ENCODE measurements at regions not wholly inside any gene's neighbourhood (a gene's known extent, or its start where the extent isn't known, plus 50 kb on each side); places are given as distances from the start of the nearest gene placed in this dataset.
"Not testable (repeated sequence)": the region's sequence is repeated elsewhere in the genome, so short reads cannot be mapped to it uniquely, and the experiment has no call there.

- TF ChIP-seq, protein P1, sequence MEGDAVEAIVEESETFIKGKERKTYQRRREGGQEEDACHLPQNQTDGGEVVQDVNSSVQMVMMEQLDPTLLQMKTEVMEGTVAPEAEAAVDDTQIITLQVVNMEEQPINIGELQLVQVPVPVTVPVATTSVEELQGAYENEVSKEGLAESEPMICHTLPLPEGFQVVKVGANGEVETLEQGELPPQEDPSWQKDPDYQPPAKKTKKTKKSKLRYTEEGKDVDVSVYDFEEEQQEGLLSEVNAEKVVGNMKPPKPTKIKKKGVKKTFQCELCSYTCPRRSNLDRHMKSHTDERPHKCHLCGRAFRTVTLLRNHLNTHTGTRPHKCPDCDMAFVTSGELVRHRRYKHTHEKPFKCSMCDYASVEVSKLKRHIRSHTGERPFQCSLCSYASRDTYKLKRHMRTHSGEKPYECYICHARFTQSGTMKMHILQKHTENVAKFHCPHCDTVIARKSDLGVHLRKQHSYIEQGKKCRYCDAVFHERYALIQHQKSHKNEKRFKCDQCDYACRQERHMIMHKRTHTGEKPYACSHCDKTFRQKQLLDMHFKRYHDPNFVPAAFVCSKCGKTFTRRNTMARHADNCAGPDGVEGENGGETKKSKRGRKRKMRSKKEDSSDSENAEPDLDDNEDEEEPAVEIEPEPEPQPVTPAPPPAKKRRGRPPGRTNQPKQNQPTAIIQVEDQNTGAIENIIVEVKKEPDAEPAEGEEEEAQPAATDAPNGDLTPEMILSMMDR (IDR thresholded peaks at IDR 0.05; ENCODE audit: low read depth, low read length): no peak
- no peak for DNase-seq (ENCODE audit: extremely low read depth, low read depth)
These were observed 69.3 kb downstream of the BTBD3 start for GRCh38 chr20:11986954-11987353.

GRCh38 chr20:11987526-11987925, 69.8 kb downstream of the BTBD3 start:
- no peak for DNase-seq (ENCODE audit: extremely low read depth, low read depth)

DNA sequence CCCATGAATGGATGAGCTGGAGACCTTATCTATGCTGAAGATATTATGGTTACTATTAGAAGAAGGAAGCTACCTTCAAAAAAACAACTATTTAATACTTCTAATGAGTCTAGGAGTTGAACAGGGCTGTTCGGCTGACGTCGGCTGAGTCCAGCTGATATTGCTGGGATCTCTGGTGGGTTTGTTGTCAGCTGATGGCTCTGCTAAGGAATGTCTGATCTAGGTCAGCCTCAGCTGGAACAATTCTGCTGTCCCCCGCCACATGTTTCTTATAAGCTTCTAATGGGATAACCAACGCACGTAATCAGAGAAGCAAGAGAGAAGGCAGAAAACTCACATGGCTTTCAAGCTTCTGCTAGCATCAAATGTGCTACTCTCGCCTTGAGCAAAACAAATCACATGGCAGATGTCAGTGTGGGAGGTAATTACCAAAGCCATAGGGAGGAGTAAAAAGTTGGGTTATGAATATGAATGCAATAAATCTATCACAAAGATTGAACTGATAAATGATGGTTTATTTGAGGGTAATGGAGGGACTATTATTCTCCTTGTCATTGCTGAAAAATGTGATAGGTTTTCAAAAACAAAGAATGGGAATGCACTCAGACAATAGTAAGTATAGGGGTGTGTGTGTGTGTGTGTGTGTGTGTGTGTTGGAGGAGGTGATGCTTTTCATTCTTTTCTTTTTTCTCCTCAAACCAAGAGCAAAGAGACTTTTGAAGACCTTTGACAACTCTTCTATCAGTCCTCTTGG, 71.5 kb downstream of the BTBD3 start:
- no peak for DNase-seq (ENCODE audit: extremely low read depth, low read depth)
- TF ChIP-seq, protein P1 (IDR thresholded peaks at IDR 0.05; ENCODE audit: low read depth, low read length): no peak

More at GRCh38 chr20:11987526-11987925, 69.8 kb downstream of the BTBD3 start:
- TF ChIP-seq, protein P1 (IDR thresholded peaks at IDR 0.05; ENCODE audit: low read depth, low read length): no peak

GRCh38 chr20:11992426-11992825, 74.7 kb downstream of the BTBD3 start:
- DNase-seq (ENCODE audit: extremely low read depth, low read depth): no peak
- TF ChIP-seq, protein P1 (IDR thresholded peaks at IDR 0.05; ENCODE audit: low read depth, low read length): no peak

DNA sequence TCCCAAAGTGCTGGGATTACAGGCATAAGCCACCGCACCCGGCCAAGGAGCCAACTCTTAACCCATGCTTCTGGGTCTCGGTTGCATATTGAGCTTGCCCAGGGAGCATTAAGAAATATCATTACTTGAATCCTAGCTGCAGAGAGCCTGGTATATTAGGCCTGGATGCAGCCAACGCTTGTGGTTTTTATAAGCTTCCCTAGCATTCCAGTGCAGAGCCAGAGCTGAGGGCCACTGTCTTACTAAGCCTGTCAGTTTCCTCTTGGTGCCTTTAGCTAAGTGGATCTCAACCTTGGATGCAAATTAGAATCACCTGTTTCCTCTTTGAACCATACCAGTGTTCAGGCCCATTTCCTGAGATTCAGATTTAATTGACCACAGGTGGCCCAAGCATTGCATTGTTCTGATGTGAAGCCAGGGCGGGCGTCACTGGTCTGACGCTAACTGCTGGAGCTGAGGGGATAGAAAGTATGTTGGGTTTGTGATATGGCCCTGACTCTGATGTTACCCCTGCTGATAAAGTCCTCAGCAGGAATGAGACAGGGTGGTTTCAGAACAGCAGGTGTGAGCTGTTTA, 76.3 kb downstream of the BTBD3 start:
- DNase-seq (ENCODE audit: extremely low read depth, low read depth): no peak
- TF ChIP-seq, protein P1 (IDR thresholded peaks at IDR 0.05; ENCODE audit: low read depth, low read length): no peak

DNA sequence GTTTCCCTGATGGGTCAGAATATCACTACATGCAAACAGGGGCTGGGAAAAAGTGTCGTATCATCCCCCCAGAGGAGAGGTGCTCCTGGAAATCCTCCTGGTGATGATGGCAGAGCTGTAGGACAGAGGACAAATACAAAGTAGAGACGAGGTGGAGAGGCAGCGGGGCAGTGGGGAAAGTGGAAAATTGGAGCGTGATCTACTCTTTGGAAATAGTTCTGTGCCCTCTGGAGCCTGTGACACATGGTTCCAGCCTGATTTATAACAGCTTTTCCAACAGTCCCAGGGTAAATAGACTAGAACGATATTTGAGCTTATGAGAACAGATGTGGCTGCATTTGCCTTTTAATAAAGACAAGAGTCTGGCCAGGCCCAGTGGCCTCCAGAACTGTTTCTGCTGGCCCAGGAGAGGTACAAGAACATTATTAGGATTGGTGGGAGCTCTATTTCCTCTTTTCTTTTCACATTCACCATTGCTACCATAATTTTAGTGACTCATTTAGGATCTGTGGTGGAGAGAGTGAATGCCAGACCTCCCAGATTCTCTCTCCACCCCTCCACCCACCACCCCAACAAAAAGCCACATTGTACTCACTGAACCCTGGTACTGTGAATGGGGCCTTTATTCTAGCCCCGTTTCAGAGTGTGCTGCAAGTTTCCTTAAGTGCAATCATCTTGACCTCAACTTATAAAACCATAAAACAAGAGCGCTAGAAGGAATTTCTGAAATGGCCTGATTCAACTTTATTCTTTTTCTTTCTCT, 78.3 kb downstream of the BTBD3 start:
- no peak for DNase-seq (ENCODE audit: extremely low read depth, low read depth)
- TF ChIP-seq, protein P1 (IDR thresholded peaks at IDR 0.05; ENCODE audit: low read depth, low read length): no peak

DNA sequence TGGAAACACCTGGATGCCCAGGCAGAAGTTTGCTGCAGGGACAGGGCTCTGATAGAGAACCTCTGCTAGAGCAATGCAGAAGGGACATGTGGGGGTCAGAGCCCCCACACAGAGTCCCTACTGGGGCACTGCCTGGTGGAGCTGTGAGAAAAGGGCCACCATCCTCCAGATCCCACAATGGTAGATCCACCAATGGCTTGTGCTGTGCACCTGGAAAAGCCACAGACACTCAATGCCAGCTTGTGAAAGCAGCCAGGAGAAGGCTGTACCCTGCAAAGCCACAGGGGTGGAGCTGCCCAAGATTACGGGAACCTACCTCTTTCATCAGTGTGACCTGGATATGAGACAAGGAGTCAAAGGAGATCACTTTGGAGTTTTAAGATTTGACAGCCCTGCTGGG, 87.1 kb downstream of the BTBD3 start:
- not testable (repeated sequence) for DNase-seq (ENCODE audit: extremely low read depth, low read depth)

All from AG09319 (cell line).